ENCODE measurements at regions not wholly inside any gene's neighbourhood (a gene's known extent, or its start where the extent isn't known, plus 50 kb on each side); places are given as distances from the start of the nearest gene placed in this dataset.
A peak's percentile ranks its signal among the peaks of the same experiment; 100 is the strongest.
"Not testable (repeated sequence)": the region's sequence is repeated elsewhere in the genome, so short reads cannot be mapped to it uniquely, and the experiment has no call there.

- no peak for DNase-seq
These were observed 158.9 kb downstream of the FAM174A start for GRCh38 chr5:100694100-100694499.

GRCh38 chr5:100697970-100698369 lies 162.8 kb downstream of the FAM174A start:
- DNase-seq = no peak

GRCh38 chr5:100706776-100707175 lies 171.6 kb downstream of the FAM174A start:
- peak in 2 of 3 donors; percentile 12 to 31 for DNase-seq

- DNase-seq = no peak
These were observed 173.5 kb downstream of the FAM174A start for GRCh38 chr5:100708645-100709171.

- DNase-seq = peak in 1 of 3 donors; percentile 21
These were observed 174.6 kb downstream of the FAM174A start for GRCh38 chr5:100709771-100710170.

- DNase-seq = not testable (repeated sequence)
These were observed 179.6 kb downstream of the FAM174A start for GRCh38 chr5:100714780-100715179.

- DNase-seq = no peak
These were observed 180.4 kb downstream of the ST8SIA4 start for GRCh38 chr5:100722657-100723056.

GRCh38 chr5:100723229-100723628 lies 179.9 kb downstream of the ST8SIA4 start:
- DNase-seq = no peak

- DNase-seq = no peak
These were observed 177.0 kb downstream of the ST8SIA4 start for GRCh38 chr5:100726116-100726515.

GRCh38 chr5:100731768-100732167 lies 171.3 kb downstream of the ST8SIA4 start:
- DNase-seq = no peak

- peak in 1 of 3 donors; percentile 11 for DNase-seq
These were observed 156.4 kb downstream of the ST8SIA4 start for GRCh38 chr5:100746730-100747129.

- no peak for DNase-seq
These were observed 153.3 kb downstream of the ST8SIA4 start for GRCh38 chr5:100749771-100750284.

- DNase-seq = no peak
These were observed 147.6 kb downstream of the ST8SIA4 start for GRCh38 chr5:100755435-100755834.
